Kidney glomerular epithelial cell (primary cell): ENCODE measurements at regions not wholly inside any gene's neighbourhood (a gene's known extent, or its start where the extent isn't known, plus 50 kb on each side); places are given as distances from the start of the nearest gene placed in this dataset.
"Not testable (repeated sequence)": the region's sequence is repeated elsewhere in the genome, so short reads cannot be mapped to it uniquely, and the experiment has no call there.

ENCODE experiments used
- DNase-seq: peaks from one replicate; lab custom pipeline; 2025; lab: John Stamatoyannopoulos, UW

- no peak for DNase-seq
Observed at GRCh38 chr6:71056656-71057055, 99.8 kb upstream of the B3GAT2 start.

GRCh38 chr6:71066153-71066552 is 109.3 kb upstream of the B3GAT2 start:
- no peak for DNase-seq

- no peak for DNase-seq
Observed at GRCh38 chr6:71067816-71068215, 111.0 kb upstream of the B3GAT2 start.

GRCh38 chr6:71072508-71072907 is 115.6 kb upstream of the B3GAT2 start:
- peak; percentile 69 for DNase-seq

GRCh38 chr6:71077655-71078054 is 120.8 kb upstream of the B3GAT2 start:
- DNase-seq, result no peak

GRCh38 chr6:71079677-71080076 is 122.8 kb upstream of the B3GAT2 start:
- DNase-seq, result no peak

GRCh38 chr6:71080133-71080532 is 123.3 kb upstream of the B3GAT2 start:
- DNase-seq, result peak; percentile 55

GRCh38 chr6:71080826-71081225 is 124.0 kb upstream of the B3GAT2 start:
- DNase-seq, result peak; percentile 20

- no peak for DNase-seq
Observed at GRCh38 chr6:71082033-71082650, 125.3 kb upstream of the B3GAT2 start.

- no peak for DNase-seq
Observed at GRCh38 chr6:71083308-71083820, 126.5 kb upstream of the B3GAT2 start.

GRCh38 chr6:71088166-71088565 is 131.3 kb upstream of the B3GAT2 start:
- DNase-seq, result no peak

- no peak for DNase-seq
Observed at GRCh38 chr6:71090217-71090616, 133.4 kb upstream of the B3GAT2 start.

- no peak for DNase-seq
Observed at GRCh38 chr6:71091167-71091566, 134.3 kb upstream of the B3GAT2 start.

- DNase-seq, result no peak
Observed at GRCh38 chr6:71091956-71092355, 135.1 kb upstream of the B3GAT2 start.

- DNase-seq, result not testable (repeated sequence)
Observed at GRCh38 chr6:71097264-71097663, 140.4 kb upstream of the B3GAT2 start.

- no peak for DNase-seq
Observed at GRCh38 chr6:71099649-71100048, 142.8 kb upstream of the B3GAT2 start.

- no peak for DNase-seq
Observed at GRCh38 chr6:71103130-71103529, 146.3 kb upstream of the B3GAT2 start.

GRCh38 chr6:71103641-71104040 is 146.8 kb upstream of the B3GAT2 start:
- no peak for DNase-seq

GRCh38 chr6:71106276-71106675 is 149.4 kb upstream of the B3GAT2 start:
- DNase-seq, result no peak

GRCh38 chr6:71107911-71108420 is 151.1 kb upstream of the B3GAT2 start:
- peak; percentile 97 for DNase-seq

GRCh38 chr6:71114544-71114943 is 157.7 kb upstream of the B3GAT2 start:
- DNase-seq, result no peak

- no peak for DNase-seq
Observed at GRCh38 chr6:71114986-71115385, 158.1 kb upstream of the B3GAT2 start.

- DNase-seq, result no peak
Observed at GRCh38 chr6:71119560-71119959, 162.7 kb upstream of the B3GAT2 start.

GRCh38 chr6:71123051-71123450 is 165.6 kb upstream of the OGFRL1 start:
- DNase-seq, result no peak
